ENCODE measurements at regions not wholly inside any gene's neighbourhood (a gene's known extent, or its start where the extent isn't known, plus 50 kb on each side); places are given as distances from the start of the nearest gene placed in this dataset.
A peak's percentile ranks its signal among the peaks of the same experiment; 100 is the strongest.

GRCh38 chr20:51335329-51335841 is 207.1 kb downstream of the NFATC2 start:
- no peak for TF ChIP-seq CTCF (IDR thresholded peaks at IDR 0.05; ENCODE audit: low read depth, low read length, missing control alignments)
- H3K36me3 ChIP-seq (replicated peaks): no peaks in the 10 kb centered on the region
- H3K27ac ChIP-seq: peak overlapping the region; percentile 100
- in situ Hi-C loops (cut with HindIII; ENCODE audit: low pct_ligation_motif_present, low sequenced_read_pairs): no loop called here
- DNase-seq: peak; percentile 100
- H3K4me3 ChIP-seq (ENCODE audit: low read depth, low read length): no peak overlapping the region
- H3K27me3 ChIP-seq (replicated peaks): no peaks in the 10 kb centered on the region

GRCh38 chr20:51334609-51335008 is 207.9 kb downstream of the NFATC2 start:
- H3K36me3 ChIP-seq (replicated peaks): no peaks in the 10 kb centered on the region
- no peak for TF ChIP-seq CTCF (IDR thresholded peaks at IDR 0.05; ENCODE audit: low read depth, low read length, missing control alignments)
- no peak for DNase-seq
- in situ Hi-C loops (cut with HindIII; ENCODE audit: low pct_ligation_motif_present, low sequenced_read_pairs): no loop called here
- H3K4me3 ChIP-seq (ENCODE audit: low read depth, low read length): no peak overlapping the region
- no peaks in the 10 kb centered on the region for H3K27me3 ChIP-seq (replicated peaks)
- H3K27ac ChIP-seq: peak overlapping the region; percentile 100

GRCh38 chr20:51333971-51334370 is 208.5 kb downstream of the NFATC2 start:
- TF ChIP-seq CTCF (IDR thresholded peaks at IDR 0.05; ENCODE audit: low read depth, low read length, missing control alignments): no peak
- Histone ChIP-seq H3K27ac (peak overlapping the region; percentile 100), H3K36me3 (replicated peaks) (no peaks in the 10 kb centered on the region), H3K4me3 (ENCODE audit: low read depth, low read length) (no peak overlapping the region), H3K27me3 (replicated peaks) (no peaks in the 10 kb centered on the region)
- in situ Hi-C loops (cut with HindIII; ENCODE audit: low pct_ligation_motif_present, low sequenced_read_pairs): no loop called here
- no peak for DNase-seq

- no peaks in the 10 kb centered on the region for H3K36me3 ChIP-seq (replicated peaks)
- TF ChIP-seq CTCF (IDR thresholded peaks at IDR 0.05; ENCODE audit: low read depth, low read length, missing control alignments): no peak
- peak overlapping the region; percentile 100 for H3K27ac ChIP-seq
- no peak overlapping the region for H3K4me3 ChIP-seq (ENCODE audit: low read depth, low read length)
- DNase-seq: no peak
- in situ Hi-C loops (cut with HindIII; ENCODE audit: low pct_ligation_motif_present, low sequenced_read_pairs): no loop called here
- no peaks in the 10 kb centered on the region for H3K27me3 ChIP-seq (replicated peaks)
These were observed 209.1 kb downstream of the NFATC2 start for GRCh38 chr20:51333446-51333845.

- in situ Hi-C loops (cut with HindIII; ENCODE audit: low pct_ligation_motif_present, low sequenced_read_pairs): no loop called here
- H3K36me3 ChIP-seq (replicated peaks): no peaks in the 10 kb centered on the region
- no peaks in the 10 kb centered on the region for H3K27me3 ChIP-seq (replicated peaks)
- peak overlapping the region; percentile 100 for H3K27ac ChIP-seq
- H3K4me3 ChIP-seq (ENCODE audit: low read depth, low read length): no peak overlapping the region
- no peak for TF ChIP-seq CTCF (IDR thresholded peaks at IDR 0.05; ENCODE audit: low read depth, low read length, missing control alignments)
- peak; percentile 61 for DNase-seq
These were observed 211.0 kb downstream of the NFATC2 start for GRCh38 chr20:51331481-51331880.

- Histone ChIP-seq H3K27ac (no peak overlapping the region), H3K27me3 (replicated peaks) (no peaks in the 10 kb centered on the region), H3K4me3 (ENCODE audit: low read depth, low read length) (no peak overlapping the region), H3K36me3 (replicated peaks) (no peaks in the 10 kb centered on the region)
- no peak for DNase-seq
- in situ Hi-C loops (cut with HindIII; ENCODE audit: low pct_ligation_motif_present, low sequenced_read_pairs): no loop called here
- TF ChIP-seq CTCF (IDR thresholded peaks at IDR 0.05; ENCODE audit: low read depth, low read length, missing control alignments): no peak
These were observed 212.7 kb downstream of the NFATC2 start for GRCh38 chr20:51329845-51330244.
